Ammon's horn (tissue), 1 donor: ENCODE measurements at regions not wholly inside any gene's neighbourhood (a gene's known extent, or its start where the extent isn't known, plus 50 kb on each side); places are given as distances from the start of the nearest gene placed in this dataset.
"Not testable (repeated sequence)": the region's sequence is repeated elsewhere in the genome, so short reads cannot be mapped to it uniquely, and the experiment has no call there.

Experiments
- DNase-seq: peaks from one replicate; pipeline ENCODE4 v3.0.0-alpha.2; 2016; ENCODE audit warnings: low spot score

GRCh38 chr4:34891892-34892291 lies 1352.4 kb downstream of the ARAP2 start:
- DNase-seq = no peak

- DNase-seq = no peak
Observed at GRCh38 chr4:34893382-34893781, 1350.9 kb downstream of the ARAP2 start.

- no peak for DNase-seq
Observed at GRCh38 chr4:34920032-34920431, 1324.3 kb downstream of the ARAP2 start.

- no peak for DNase-seq
Observed at GRCh38 chr4:34921391-34921790, 1322.9 kb downstream of the ARAP2 start.

GRCh38 chr4:34922325-34922724 lies 1322.0 kb downstream of the ARAP2 start:
- no peak for DNase-seq

GRCh38 chr4:34932591-34932990 lies 1311.7 kb downstream of the ARAP2 start:
- no peak for DNase-seq

GRCh38 chr4:34935739-34936138 lies 1308.6 kb downstream of the ARAP2 start:
- DNase-seq = no peak

- no peak for DNase-seq
Observed at GRCh38 chr4:34939073-34939472, 1305.2 kb downstream of the ARAP2 start.

GRCh38 chr4:34943741-34944386 lies 1300.5 kb downstream of the ARAP2 start:
- DNase-seq = no peak

GRCh38 chr4:34950926-34951325 lies 1293.4 kb downstream of the ARAP2 start:
- DNase-seq = no peak

- DNase-seq = no peak
Observed at GRCh38 chr4:34953145-34953799, 1291.0 kb downstream of the ARAP2 start.

GRCh38 chr4:34964613-34965012 lies 1279.7 kb downstream of the ARAP2 start:
- peak; percentile 25 for DNase-seq

- DNase-seq = no peak
Observed at GRCh38 chr4:34972189-34972588, 1272.1 kb downstream of the ARAP2 start.

GRCh38 chr4:34973650-34974312 lies 1270.5 kb downstream of the ARAP2 start:
- DNase-seq = no peak

- no peak for DNase-seq
Observed at GRCh38 chr4:34974313-34974680, 1270.0 kb downstream of the ARAP2 start.

GRCh38 chr4:35021222-35021621 lies 1223.1 kb downstream of the ARAP2 start:
- DNase-seq = not testable (repeated sequence)

- no peak for DNase-seq
Observed at GRCh38 chr4:35025152-35025834, 1219.0 kb downstream of the ARAP2 start.

- DNase-seq = no peak
Observed at GRCh38 chr4:35038079-35038805, 1206.1 kb downstream of the ARAP2 start.

- no peak for DNase-seq
Observed at GRCh38 chr4:35038845-35039244, 1205.5 kb downstream of the ARAP2 start.

- no peak for DNase-seq
Observed at GRCh38 chr4:35052546-35052945, 1191.8 kb downstream of the ARAP2 start.

GRCh38 chr4:35063031-35063570 lies 1181.2 kb downstream of the ARAP2 start:
- no peak for DNase-seq

- DNase-seq = no peak
Observed at GRCh38 chr4:35066406-35066805, 1177.9 kb downstream of the ARAP2 start.
